ENCODE measurements at regions not wholly inside any gene's neighbourhood (a gene's known extent, or its start where the extent isn't known, plus 50 kb on each side); places are given as distances from the start of the nearest gene placed in this dataset.

GRCh38 chr5:79865579-79865978, 125.5 kb downstream of the MTX3 start:
- TF ChIP-seq CTCF (IDR thresholded peaks at IDR 0.05), result no peak
- TF ChIP-seq POLR2A (IDR thresholded peaks at IDR 0.05), result no peak

All from body of pancreas (tissue), 4 donors.